Sigmoid colon (tissue), 4 donors: ENCODE measurements at regions not wholly inside any gene's neighbourhood (a gene's known extent, or its start where the extent isn't known, plus 50 kb on each side); places are given as distances from the start of the nearest gene placed in this dataset.

Experiments used
- CTCF ChIP-seq, 4 experiments: fragments of 450-650 bp in 3 of 4; fragments of 200-600 bp in 1 of 4; IDR thresholded peaks; one replicate each; pipeline ENCODE4 v1.5.1; 2016 to 2019; ENCODE audit warnings: antibody characterized with exemption in 4 of 4, mild to moderate bottlenecking in 3 of 4, moderate library complexity in 2 of 4
- EP300 ChIP-seq, 4 donors: sonication (generic); formaldehyde crosslinking; IDR thresholded peaks; one replicate each; pipeline ENCODE4 v1.6.1; 2017; ENCODE audit warnings: antibody characterized with exemption in 4 of 4
- POLR2AphosphoS5 ChIP-seq, 4 donors: sonication (generic); formaldehyde crosslinking; IDR thresholded peaks; one replicate each; pipeline ENCODE4 v1.6.1; 2017; ENCODE audit warnings: antibody characterized with exemption in 4 of 4

- TF ChIP-seq POLR2AphosphoS5 (IDR thresholded peaks at IDR 0.05) (no peak), CTCF (IDR thresholded peaks at IDR 0.05) (no peak), EP300 (IDR thresholded peaks at IDR 0.05) (no peak)
Observed at GRCh38 chr20:53654932-53655624, 61.4 kb upstream of the ZNF217 start.
